Cerebellar cortex (tissue), 1 donor: ENCODE measurements at regions not wholly inside any gene's neighbourhood (a gene's known extent, or its start where the extent isn't known, plus 50 kb on each side); places are given as distances from the start of the nearest gene placed in this dataset.
"Not testable (repeated sequence)": the region's sequence is repeated elsewhere in the genome, so short reads cannot be mapped to it uniquely, and the experiment has no call there.

ENCODE experiments used
- DNase-seq: peaks from one replicate; pipeline ENCODE4 v3.0.0-alpha.2; 2015; ENCODE audit warnings: low spot score

GRCh38 chr11:105432241-105432995 is 177.5 kb upstream of the GRIA4 start:
- no peak for DNase-seq

- no peak for DNase-seq
Measured at GRCh38 chr11:105429096-105429910, 180.6 kb upstream of the GRIA4 start.

DNA sequence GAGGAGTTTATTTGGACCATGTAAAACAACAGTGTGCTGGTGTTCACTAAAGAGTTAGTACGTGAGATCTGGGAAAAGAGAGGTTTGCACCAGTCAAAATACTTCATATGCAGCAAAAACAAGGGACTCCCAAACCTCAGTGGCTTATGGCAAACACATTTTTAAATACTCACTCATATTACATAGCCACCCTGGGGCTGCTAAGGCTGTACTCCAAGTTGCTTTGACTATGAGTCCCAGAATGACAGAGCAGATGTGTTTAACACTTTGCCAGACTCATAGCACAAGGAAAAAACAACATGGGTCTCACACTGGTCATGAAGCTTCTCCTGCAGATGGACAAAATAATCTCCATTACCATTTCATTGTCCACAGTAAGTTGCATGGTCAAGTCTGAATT is 202.8 kb upstream of the GRIA4 start:
- DNase-seq = no peak

DNA sequence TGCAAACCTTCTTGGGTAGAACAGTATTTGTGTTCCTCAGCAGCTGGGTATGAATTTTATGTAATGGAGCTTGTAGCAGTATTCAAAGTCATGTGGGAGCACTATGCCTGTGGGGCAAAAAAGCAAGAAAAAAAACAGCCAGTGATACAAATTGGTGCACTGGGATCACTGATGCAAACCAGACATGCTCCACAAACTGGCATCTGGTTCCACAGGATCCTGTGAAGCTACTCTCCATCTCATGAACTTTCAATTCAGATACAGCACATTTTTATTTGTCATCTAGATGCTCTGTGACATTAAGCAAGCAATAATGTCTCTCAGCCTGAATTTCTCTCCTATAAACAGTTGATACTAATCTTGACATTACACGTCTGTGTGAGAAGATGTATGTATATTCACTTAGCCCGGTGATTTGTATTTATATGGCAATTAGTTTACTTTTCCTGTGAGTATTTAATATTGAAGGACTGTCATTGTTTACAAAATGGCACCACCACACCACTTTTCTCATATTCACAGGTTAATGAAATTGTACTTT is 208.5 kb upstream of the GRIA4 start:
- no peak for DNase-seq

GRCh38 chr11:105399511-105399910 is 210.4 kb upstream of the GRIA4 start:
- DNase-seq = no peak

DNA sequence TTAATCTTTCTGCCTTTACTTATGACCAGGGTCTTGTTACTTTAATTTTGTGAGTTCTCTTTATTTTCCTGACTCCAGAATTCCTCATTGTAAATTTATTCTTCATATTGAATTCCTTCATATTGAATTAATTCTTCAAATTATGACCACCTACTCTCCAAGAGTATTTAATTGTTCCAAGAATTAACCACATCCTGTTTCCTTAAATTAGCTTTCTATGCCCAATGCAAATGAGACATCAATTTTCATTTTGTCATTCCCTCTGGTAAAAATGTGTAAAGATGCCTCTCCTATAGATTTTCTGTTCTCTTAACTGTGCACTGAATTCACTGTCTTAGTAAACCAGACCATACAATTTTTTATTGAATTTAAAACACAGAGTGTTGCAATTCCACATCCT is 211.2 kb upstream of the GRIA4 start:
- no peak for DNase-seq

GRCh38 chr11:105393326-105393725 is 216.5 kb upstream of the GRIA4 start:
- no peak for DNase-seq

- no peak for DNase-seq
Measured at GRCh38 chr11:105392556-105392955, 217.3 kb upstream of the GRIA4 start.

- no peak for DNase-seq
Measured at GRCh38 chr11:105389952-105390351, 219.9 kb upstream of the GRIA4 start.

GRCh38 chr11:105388006-105388405 is 221.9 kb upstream of the GRIA4 start:
- DNase-seq = no peak

DNA sequence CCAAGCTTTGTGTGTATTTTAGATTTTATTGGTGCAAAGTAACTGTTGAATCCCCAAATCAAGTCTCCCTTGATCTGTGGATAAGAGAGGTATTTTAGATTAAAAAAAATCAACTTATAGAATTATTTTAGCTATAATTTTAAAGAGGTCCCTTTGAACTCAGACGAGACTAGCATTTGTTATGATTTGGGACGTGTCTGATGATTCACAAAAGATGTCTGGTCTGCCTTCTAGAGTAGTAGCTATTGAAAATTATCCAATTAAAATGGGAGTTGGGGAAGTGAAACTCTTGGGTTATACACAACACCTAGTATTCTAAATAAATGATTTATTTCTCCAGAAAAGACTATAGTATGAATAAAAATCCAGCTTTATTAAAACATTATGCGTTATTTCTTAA is 227.9 kb upstream of the GRIA4 start:
- no peak for DNase-seq

- DNase-seq = no peak
Measured at GRCh38 chr11:105377870-105378269, 232.0 kb upstream of the GRIA4 start.

- DNase-seq = no peak
Measured at GRCh38 chr11:105372206-105372605, 232.6 kb upstream of the CARD18 start.

GRCh38 chr11:105371311-105371710 is 231.7 kb upstream of the CARD18 start:
- no peak for DNase-seq

GRCh38 chr11:105368711-105369110 is 229.1 kb upstream of the CARD18 start:
- DNase-seq = no peak

DNA sequence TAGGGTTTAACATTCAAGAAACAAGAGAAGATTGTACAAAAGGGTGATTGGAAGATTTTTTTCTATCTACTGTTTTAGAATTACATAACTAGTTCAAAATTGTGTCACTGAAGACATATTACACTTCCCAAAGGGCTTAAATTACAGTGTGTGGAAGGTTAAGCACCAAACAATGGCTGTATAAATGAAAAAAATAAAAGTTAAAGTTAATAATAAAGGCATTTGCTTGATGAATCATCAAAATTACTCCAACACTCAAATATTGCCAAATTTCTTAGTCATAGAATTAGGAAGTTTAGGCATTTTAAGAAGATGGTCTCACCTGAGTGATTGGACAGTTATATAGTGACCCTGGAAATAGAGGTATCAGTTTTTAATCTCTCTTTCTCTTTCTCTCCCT is 227.6 kb upstream of the CARD18 start:
- no peak for DNase-seq

DNA sequence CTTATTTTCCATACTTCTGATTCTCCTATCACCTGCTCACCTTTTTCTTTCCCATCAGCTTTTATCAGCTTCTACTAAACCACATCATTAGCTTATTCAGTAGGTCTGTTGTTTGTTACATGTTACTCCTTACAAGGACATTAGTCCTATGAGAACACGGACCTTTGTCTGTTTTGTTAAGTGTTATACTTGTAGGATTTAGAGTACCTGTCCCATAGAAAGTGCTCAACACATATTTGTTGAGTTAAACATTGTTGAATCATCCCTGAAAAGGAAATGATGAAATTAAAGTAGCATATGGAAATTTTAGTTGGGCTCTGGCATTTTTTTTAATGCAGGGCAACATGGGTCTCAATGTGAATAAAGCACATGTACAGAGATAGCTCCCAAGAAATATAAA is 222.1 kb upstream of the CARD18 start:
- no peak for DNase-seq

DNA sequence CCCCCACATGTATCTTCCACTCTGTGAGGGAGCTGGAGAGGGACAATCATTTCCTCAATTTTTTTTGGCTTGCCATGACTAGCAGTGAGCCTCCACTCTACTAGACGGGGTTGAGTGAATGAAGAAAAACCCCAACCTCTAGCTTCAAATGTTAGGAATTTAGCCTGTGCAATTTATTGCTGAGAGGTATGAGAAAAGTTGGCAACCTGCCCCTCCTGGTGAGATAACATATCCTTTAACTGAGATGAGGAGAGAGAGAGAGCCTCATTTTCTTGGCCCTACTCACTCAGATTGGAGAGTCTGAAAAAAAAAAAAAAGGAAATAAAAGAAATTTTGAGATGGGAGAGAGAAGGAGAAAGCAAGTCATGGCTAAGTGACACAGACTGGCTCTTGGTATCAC is 218.2 kb upstream of the CARD18 start:
- DNase-seq = no peak

- no peak for DNase-seq
Measured at GRCh38 chr11:105357146-105357545, 217.6 kb upstream of the CARD18 start.

DNA sequence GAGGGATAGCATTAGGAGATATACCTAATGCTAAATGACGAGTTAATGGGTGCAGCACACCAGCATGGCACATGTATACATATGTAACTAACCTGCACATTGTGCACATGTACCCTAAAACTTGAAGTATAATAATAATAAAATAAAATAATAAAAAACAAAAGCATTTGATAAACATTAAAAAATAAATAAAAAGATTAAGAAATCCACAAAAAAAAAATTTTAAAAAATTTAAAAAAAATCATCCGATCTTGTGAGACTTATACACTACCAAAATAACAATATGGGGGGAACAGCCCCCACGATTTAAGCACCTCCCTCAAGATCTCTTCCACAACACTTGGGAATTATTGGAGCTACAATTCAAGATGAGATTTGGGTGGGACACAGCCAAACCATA is 210.3 kb upstream of the CARD18 start:
- DNase-seq = not testable (repeated sequence)

- no peak for DNase-seq
Measured at GRCh38 chr11:105344938-105345337, 205.4 kb upstream of the CARD18 start.

GRCh38 chr11:105334025-105334714 is 194.6 kb upstream of the CARD18 start:
- no peak for DNase-seq

DNA sequence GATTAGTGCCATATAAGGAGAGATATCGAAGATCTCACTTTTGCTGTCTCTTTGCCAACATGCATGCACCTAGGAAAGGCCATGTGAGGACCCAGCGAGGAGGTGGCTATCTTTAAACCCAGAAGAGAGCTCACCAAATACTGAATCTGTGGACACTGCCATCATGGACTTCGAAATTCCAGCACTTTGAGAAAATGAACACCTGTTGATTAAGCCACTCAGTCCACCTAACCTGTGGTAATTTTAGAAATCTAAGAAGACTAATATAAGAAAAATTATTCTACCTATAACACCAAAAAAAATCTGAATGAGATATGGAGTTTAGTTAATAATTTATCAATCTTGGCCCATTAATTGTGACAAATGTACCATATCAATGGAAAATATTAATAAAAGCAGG is 193.6 kb upstream of the CARD18 start:
- DNase-seq = no peak
